K562 (cell line): ENCODE measurements at regions not wholly inside any gene's neighbourhood (a gene's known extent, or its start where the extent isn't known, plus 50 kb on each side); places are given as distances from the start of the nearest gene placed in this dataset.

Experiments used
- ATF3 ChIP-seq, 2 experiments: fragments of 450-650 bp in 1 of 2; sonication (generic) in 1 of 2; formaldehyde crosslinking in 1 of 2; IDR thresholded peaks in 1 of 2; conservative IDR thresholded peaks in 1 of 2; 2 replicates each; pipeline versions ENCODE4 v1.6.1 to v1.8.1; 2016 to 2023; ENCODE audit warnings: mild to moderate bottlenecking in 2 of 2, moderate library complexity in 2 of 2, inconsistent platforms in 1 of 2, missing genetic modification reagents in 1 of 2
- CBFA2T3 ChIP-seq: fragments of 450-650 bp; IDR thresholded peaks from 2 replicates; pipeline ENCODE4 v1.6.1; 2017
- MTA1 ChIP-seq: fragments of 450-650 bp; IDR thresholded peaks from 2 replicates; pipeline ENCODE4 v1.6.1; 2017; ENCODE audit warnings: borderline replicate concordance
- MTF1 ChIP-seq: fragments of 250-450 bp; sonication (Bioruptor Pico); IDR thresholded peaks from 2 replicates; pipeline ENCODE4 v1.9.0; 2021; ENCODE audit warnings: moderate library complexity, mild to moderate bottlenecking, inconsistent platforms, borderline replicate concordance
- NFXL1 ChIP-seq: fragments of 450-650 bp; formaldehyde crosslinking; IDR thresholded peaks from 2 replicates; pipeline ENCODE4 v1.4.0; 2021; ENCODE audit warnings: mild to moderate bottlenecking
- RBFOX2 ChIP-seq: fragments of 200-400 bp; formaldehyde crosslinking; IDR thresholded peaks from 2 replicates; pipeline ENCODE4 v1.6.1; 2017; ENCODE audit warnings: low read depth, mild to moderate bottlenecking, low read length, moderate library complexity
- SMAD3 ChIP-seq: fragments of 450-650 bp; formaldehyde crosslinking; conservative IDR thresholded peaks from 2 replicates; pipeline ENCODE4 v1.4.0; 2020; ENCODE audit warnings: mild to moderate bottlenecking
- SMAD4 ChIP-seq: fragments of 250-450 bp; sonication (Bioruptor Pico); conservative IDR thresholded peaks from 2 replicates; pipeline ENCODE4 v1.8.0; 2021; ENCODE audit warnings: inconsistent platforms, mild to moderate bottlenecking, moderate library complexity
- TAF15 ChIP-seq: fragments of 200-400 bp; formaldehyde crosslinking; IDR thresholded peaks from 2 replicates; pipeline ENCODE4 v1.6.1; 2017; ENCODE audit warnings: mild to moderate bottlenecking, low read depth, low read length, moderate library complexity
- TAL1 ChIP-seq: fragments of 450-650 bp; IDR thresholded peaks from 2 replicates; pipeline ENCODE4 v1.6.1; 2016; ENCODE audit warnings: mild to moderate bottlenecking
- TARDBP ChIP-seq: fragments of 450-650 bp; IDR thresholded peaks from 2 replicates; pipeline ENCODE4 v1.6.1; 2016
- ZFPM2 ChIP-seq: fragments of 250-450 bp; sonication (Bioruptor Pico); IDR thresholded peaks from 2 replicates; pipeline ENCODE4 v1.5.1; 2022; ENCODE audit warnings: mild to moderate bottlenecking
- ZNF175 ChIP-seq: fragments of 200-800 bp; sonication (Bioruptor generic); IDR thresholded peaks from 2 replicates; pipeline ENCODE4 v1.6.1; 2016; ENCODE audit warnings: low read depth, mild to moderate bottlenecking, missing genetic modification characterization, missing compliant biosample characterization
- ZNF212 ChIP-seq: fragments of 450-650 bp; formaldehyde crosslinking; IDR thresholded peaks from 2 replicates; pipeline ENCODE4 v1.4.0; 2020; ENCODE audit warnings: mild to moderate bottlenecking
- ZNF79 ChIP-seq: fragments of 250-450 bp; sonication (Bioruptor Pico); IDR thresholded peaks from 2 replicates; pipeline ENCODE4 v1.4.0; 2020; ENCODE audit warnings: low read depth, mild to moderate bottlenecking, moderate library complexity
- TF ChIP-seq, protein P1 (sequence below): fragments of 450-650 bp; IDR thresholded peaks from 2 replicates; pipeline ENCODE4 v1.6.1; 2017; ENCODE audit warnings: antibody characterized with exemption, mild to moderate bottlenecking

GRCh38 chr12:9323144-9323681, 115.0 kb upstream of the PZP start (continued):
- TF ChIP-seq SMAD3 (CRISPR knock-in tag) (0 out of 2 replicates have a peak, but pooled peaks have one; percentile 15), CBFA2T3 (peak; percentile 57), MTA1 (no peak), ZNF79 (CRISPR knock-in tag) (0 out of 2 replicates have a peak, but pooled peaks have one; percentile 18), ZNF212 (CRISPR knock-in tag) (no peak), SMAD4 (CRISPR knock-in tag) (0 out of 2 replicates have a peak, but pooled peaks have one; percentile 28), ATF3 (IDR thresholded peaks at IDR 0.05) (no peak), ATF3 (CRISPR knock-in tag; conservative IDR thresholded peaks at IDR 0.05) (no peak), RBFOX2 (no peak), MTF1 (CRISPR knock-in tag) (no peak), ZFPM2 (no peak), NFXL1 (no peak), TARDBP (no peak), TAL1 (peak; percentile 24; the same call in 1 of the 2 replicates), ZNF175 (CRISPR knock-in tag) (0 out of 2 replicates have a peak, but pooled peaks have one; percentile 42), TAF15 (no peak)
- TF ChIP-seq, protein P1, sequence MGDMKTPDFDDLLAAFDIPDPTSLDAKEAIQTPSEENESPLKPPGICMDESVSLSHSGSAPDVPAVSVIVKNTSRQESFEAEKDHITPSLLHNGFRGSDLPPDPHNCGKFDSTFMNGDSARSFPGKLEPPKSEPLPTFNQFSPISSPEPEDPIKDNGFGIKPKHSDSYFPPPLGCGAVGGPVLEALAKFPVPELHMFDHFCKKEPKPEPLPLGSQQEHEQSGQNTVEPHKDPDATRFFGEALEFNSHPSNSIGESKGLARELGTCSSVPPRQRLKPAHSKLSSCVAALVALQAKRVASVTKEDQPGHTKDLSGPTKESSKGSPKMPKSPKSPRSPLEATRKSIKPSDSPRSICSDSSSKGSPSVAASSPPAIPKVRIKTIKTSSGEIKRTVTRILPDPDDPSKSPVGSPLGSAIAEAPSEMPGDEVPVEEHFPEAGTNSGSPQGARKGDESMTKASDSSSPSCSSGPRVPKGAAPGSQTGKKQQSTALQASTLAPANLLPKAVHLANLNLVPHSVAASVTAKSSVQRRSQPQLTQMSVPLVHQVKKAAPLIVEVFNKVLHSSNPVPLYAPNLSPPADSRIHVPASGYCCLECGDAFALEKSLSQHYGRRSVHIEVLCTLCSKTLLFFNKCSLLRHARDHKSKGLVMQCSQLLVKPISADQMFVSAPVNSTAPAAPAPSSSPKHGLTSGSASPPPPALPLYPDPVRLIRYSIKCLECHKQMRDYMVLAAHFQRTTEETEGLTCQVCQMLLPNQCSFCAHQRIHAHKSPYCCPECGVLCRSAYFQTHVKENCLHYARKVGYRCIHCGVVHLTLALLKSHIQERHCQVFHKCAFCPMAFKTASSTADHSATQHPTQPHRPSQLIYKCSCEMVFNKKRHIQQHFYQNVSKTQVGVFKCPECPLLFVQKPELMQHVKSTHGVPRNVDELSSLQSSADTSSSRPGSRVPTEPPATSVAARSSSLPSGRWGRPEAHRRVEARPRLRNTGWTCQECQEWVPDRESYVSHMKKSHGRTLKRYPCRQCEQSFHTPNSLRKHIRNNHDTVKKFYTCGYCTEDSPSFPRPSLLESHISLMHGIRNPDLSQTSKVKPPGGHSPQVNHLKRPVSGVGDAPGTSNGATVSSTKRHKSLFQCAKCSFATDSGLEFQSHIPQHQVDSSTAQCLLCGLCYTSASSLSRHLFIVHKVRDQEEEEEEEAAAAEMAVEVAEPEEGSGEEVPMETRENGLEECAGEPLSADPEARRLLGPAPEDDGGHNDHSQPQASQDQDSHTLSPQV, result 0 out of 2 replicates have a peak, but pooled peaks have one; percentile 37
